ENCODE measurements at regions not wholly inside any gene's neighbourhood (a gene's known extent, or its start where the extent isn't known, plus 50 kb on each side); places are given as distances from the start of the nearest gene placed in this dataset.

- Histone ChIP-seq H4K5ac (ENCODE audit: low read depth, low read length) (no peak overlapping the region), H3K9me1 (ENCODE audit: insufficient read depth, low read length) (no peaks in the 10 kb centered on the region), H3K4me2 (ENCODE audit: low read depth, low read length) (no peak overlapping the region), H3K14ac (replicated peaks; ENCODE audit: low read depth, low read length) (no peak overlapping the region), H3K56ac (ENCODE audit: extremely low read depth, insufficient read depth, low read length) (no peak overlapping the region), H3K4ac (ENCODE audit: low read depth, low read length) (no peak overlapping the region), H2BK5ac (ENCODE audit: low read depth, low read length, poor library complexity, severe bottlenecking) (no peak overlapping the region), H2AK5ac (ENCODE audit: low read depth, low read length) (no peak overlapping the region), H3K18ac (ENCODE audit: low read depth, low read length) (no peak overlapping the region), H2AFZ (replicated peaks; ENCODE audit: low read length, poor library complexity) (no peak overlapping the region), H3K79me1 (ENCODE audit: low read depth in 1 of 2, low read length in 2 of 2) (no peaks in the 10 kb centered on the region), H4K91ac (ENCODE audit: insufficient read depth, low read depth, low read length) (no peak overlapping the region), H2BK15ac (ENCODE audit: low read depth, low read length) (no peak overlapping the region), H3K9ac (ENCODE audit: low read depth, low read length) (no peak overlapping the region), H3K9me3 (ENCODE audit: control insufficient read depth, insufficient read depth, low read length) (peaks cover 2% of the 10 kb centered on the region; the same call in 1 of the 2 replicates), H2BK20ac (ENCODE audit: low read depth, low read length) (no peak overlapping the region), H3K23ac (ENCODE audit: low read depth, low read length) (no peak overlapping the region), H2BK120ac (ENCODE audit: low read depth, low read length) (no peak overlapping the region), H4K20me1 (ENCODE audit: insufficient read depth, low read length) (no peaks in the 10 kb centered on the region), H4K8ac (ENCODE audit: low read depth in 2 of 2, low read length in 2 of 2) (no peak overlapping the region), H2AK9ac (replicated peaks; ENCODE audit: low read depth, low read length, poor library complexity) (no peak overlapping the region), H3K4me3 (ENCODE audit: insufficient read depth, low read depth, low read length) (no peak overlapping the region), H3K27ac (ENCODE audit: insufficient read depth, low read length) (no peak overlapping the region), H3K27me3 (ENCODE audit: control insufficient read depth, insufficient read depth, low read length) (no peaks in the 10 kb centered on the region), H3K4me1 (ENCODE audit: control insufficient read depth, insufficient read depth, low read length) (no peaks in the 10 kb centered on the region), H3K36me3 (ENCODE audit: control insufficient read depth, insufficient read depth, low read length) (no peaks in the 10 kb centered on the region)
- in situ Hi-C loops (cut with MboI; ENCODE audit: low sequenced_read_pairs) (no loop called here), dilution Hi-C loops (cut with HindIII; ENCODE audit: low sequenced_read_pairs, unreplicated experiment) (no loop called here), intact Hi-C loops (cut with micrococcal nuclease) (no loop called here)
- CTCF ChIA-PET = no interaction called here
- POLR2A ChIA-PET (ENCODE audit: unreplicated experiment) = no interaction called here
- DNase-seq (no peak), ATAC-seq (ENCODE audit: low read depth) (no peak)
- no TSS peak for BruUV-seq (replicated peaks)
- no peak for TF ChIP-seq MAZ (IDR thresholded peaks at IDR 0.05; ENCODE audit: borderline replicate concordance, low read depth, low read length)
Measured at GRCh38 chr4:131288441-131288840, 1860.7 kb upstream of the PCDH10 start.

Data from IMR-90 (cell line).